ENCODE measurements at regions not wholly inside any gene's neighbourhood (a gene's known extent, or its start where the extent isn't known, plus 50 kb on each side); places are given as distances from the start of the nearest gene placed in this dataset.

GRCh38 chr6:125665295-125665814, 84.1 kb upstream of the HEY2 start:
- no peak for DNase-seq
- Mint-ChIP-seq H3K4me1 (peaks cover 26% of the 10 kb centered on the region), H3K4me3 (no peak overlapping the region), H3K27me3 (ENCODE audit: low read depth, poor library complexity) (peaks cover 10% of the 10 kb centered on the region), H3K27ac (no peak overlapping the region), H3K9me3 (peaks cover 3% of the 10 kb centered on the region), H3K36me3 (ENCODE audit: low read depth) (no peaks in the 10 kb centered on the region)
- TF ChIP-seq CTCF (IDR thresholded peaks at IDR 0.05), result no peak

- TF ChIP-seq CTCF (IDR thresholded peaks at IDR 0.05), result no peak
- Mint-ChIP-seq H3K36me3 (ENCODE audit: low read depth) (no peaks in the 10 kb centered on the region), H3K27me3 (ENCODE audit: low read depth, poor library complexity) (peaks cover 9% of the 10 kb centered on the region), H3K9me3 (peaks cover 3% of the 10 kb centered on the region), H3K27ac (no peak overlapping the region), H3K4me3 (no peak overlapping the region), H3K4me1 (peaks cover 32% of the 10 kb centered on the region)
- DNase-seq, result no peak
Observed at GRCh38 chr6:125667326-125667725, 82.1 kb upstream of the HEY2 start.

GRCh38 chr6:125668071-125668470, 81.4 kb upstream of the HEY2 start:
- Mint-ChIP-seq H3K27ac (no peak overlapping the region), H3K9me3 (peaks cover 3% of the 10 kb centered on the region), H3K4me3 (no peak overlapping the region), H3K27me3 (ENCODE audit: low read depth, poor library complexity) (peaks cover 10% of the 10 kb centered on the region), H3K4me1 (peaks cover 32% of the 10 kb centered on the region), H3K36me3 (ENCODE audit: low read depth) (no peaks in the 10 kb centered on the region)
- DNase-seq, result no peak
- no peak for TF ChIP-seq CTCF (IDR thresholded peaks at IDR 0.05)

GRCh38 chr6:125670568-125670967, 78.9 kb upstream of the HEY2 start:
- Mint-ChIP-seq H3K9me3 (peaks cover 3% of the 10 kb centered on the region), H3K4me3 (no peak overlapping the region), H3K27me3 (ENCODE audit: low read depth, poor library complexity) (peaks cover 8% of the 10 kb centered on the region), H3K36me3 (ENCODE audit: low read depth) (no peaks in the 10 kb centered on the region), H3K4me1 (peaks cover 28% of the 10 kb centered on the region), H3K27ac (no peak overlapping the region)
- no peak for DNase-seq
- TF ChIP-seq CTCF (IDR thresholded peaks at IDR 0.05), result no peak

GRCh38 chr6:125671323-125671722, 78.1 kb upstream of the HEY2 start:
- Mint-ChIP-seq H3K4me3 (no peak overlapping the region), H3K4me1 (peaks cover 28% of the 10 kb centered on the region), H3K36me3 (ENCODE audit: low read depth) (no peaks in the 10 kb centered on the region), H3K27me3 (ENCODE audit: low read depth, poor library complexity) (peaks cover 8% of the 10 kb centered on the region), H3K27ac (no peak overlapping the region), H3K9me3 (peaks cover 3% of the 10 kb centered on the region)
- TF ChIP-seq CTCF (IDR thresholded peaks at IDR 0.05), result no peak
- no peak for DNase-seq

GRCh38 chr6:125674230-125674629, 75.2 kb upstream of the HEY2 start:
- DNase-seq, result no peak
- Mint-ChIP-seq H3K4me1 (peaks cover 27% of the 10 kb centered on the region), H3K27ac (no peak overlapping the region), H3K4me3 (no peak overlapping the region), H3K9me3 (no peaks in the 10 kb centered on the region), H3K27me3 (ENCODE audit: low read depth, poor library complexity) (peaks cover 5% of the 10 kb centered on the region), H3K36me3 (ENCODE audit: low read depth) (no peaks in the 10 kb centered on the region)
- TF ChIP-seq CTCF (IDR thresholded peaks at IDR 0.05), result no peak

Data from nephron progenitor cell (in vitro differentiated cells).